HG02588 (cell line): ENCODE measurements at regions not wholly inside any gene's neighbourhood (a gene's known extent, or its start where the extent isn't known, plus 50 kb on each side); places are given as distances from the start of the nearest gene placed in this dataset.

Source experiments
- ATAC-seq: cut with Tn5 transposase; IDR thresholded peaks from one replicate; pipeline ENCODE4 v1.9.1; 2021; ENCODE audit warnings: mild to moderate bottlenecking, moderate library complexity; ENCODE audit not compliant: unreplicated experiment

DNA sequence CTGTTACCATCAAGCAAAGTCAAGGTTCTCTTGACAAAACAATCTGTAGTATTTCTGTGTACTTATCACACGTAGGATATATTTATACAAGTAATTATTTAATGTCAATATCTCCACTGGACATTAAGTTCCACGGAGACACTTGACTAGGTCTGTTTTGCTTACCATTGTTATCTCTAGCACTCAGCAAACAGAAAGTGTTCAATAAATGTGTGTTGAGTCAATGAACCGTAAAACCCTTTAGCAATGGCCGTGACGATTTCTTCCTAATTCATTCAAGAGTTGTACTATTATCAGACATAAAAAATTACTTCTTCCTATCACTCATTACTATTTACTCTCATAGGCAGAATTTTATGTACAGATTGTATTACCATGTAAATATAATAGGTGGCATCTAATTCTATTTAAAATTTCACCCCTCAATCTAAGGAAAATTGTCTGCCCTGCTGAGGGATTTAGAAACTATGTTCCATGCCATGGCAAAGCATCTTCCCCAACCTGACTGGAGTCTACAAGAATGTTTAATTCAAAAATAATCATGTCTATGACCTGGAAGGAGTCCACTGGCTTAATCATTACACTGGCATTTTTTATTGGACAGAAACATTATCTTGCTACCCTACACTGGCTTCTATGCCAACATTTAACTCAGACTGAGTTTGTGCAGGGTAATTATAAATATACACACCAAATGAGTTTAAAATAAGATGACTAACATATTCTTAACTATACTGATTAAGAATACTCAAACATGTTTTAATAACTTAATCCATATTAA lies 301.9 kb downstream of the ZEB2 start:
- no peak for ATAC-seq

DNA sequence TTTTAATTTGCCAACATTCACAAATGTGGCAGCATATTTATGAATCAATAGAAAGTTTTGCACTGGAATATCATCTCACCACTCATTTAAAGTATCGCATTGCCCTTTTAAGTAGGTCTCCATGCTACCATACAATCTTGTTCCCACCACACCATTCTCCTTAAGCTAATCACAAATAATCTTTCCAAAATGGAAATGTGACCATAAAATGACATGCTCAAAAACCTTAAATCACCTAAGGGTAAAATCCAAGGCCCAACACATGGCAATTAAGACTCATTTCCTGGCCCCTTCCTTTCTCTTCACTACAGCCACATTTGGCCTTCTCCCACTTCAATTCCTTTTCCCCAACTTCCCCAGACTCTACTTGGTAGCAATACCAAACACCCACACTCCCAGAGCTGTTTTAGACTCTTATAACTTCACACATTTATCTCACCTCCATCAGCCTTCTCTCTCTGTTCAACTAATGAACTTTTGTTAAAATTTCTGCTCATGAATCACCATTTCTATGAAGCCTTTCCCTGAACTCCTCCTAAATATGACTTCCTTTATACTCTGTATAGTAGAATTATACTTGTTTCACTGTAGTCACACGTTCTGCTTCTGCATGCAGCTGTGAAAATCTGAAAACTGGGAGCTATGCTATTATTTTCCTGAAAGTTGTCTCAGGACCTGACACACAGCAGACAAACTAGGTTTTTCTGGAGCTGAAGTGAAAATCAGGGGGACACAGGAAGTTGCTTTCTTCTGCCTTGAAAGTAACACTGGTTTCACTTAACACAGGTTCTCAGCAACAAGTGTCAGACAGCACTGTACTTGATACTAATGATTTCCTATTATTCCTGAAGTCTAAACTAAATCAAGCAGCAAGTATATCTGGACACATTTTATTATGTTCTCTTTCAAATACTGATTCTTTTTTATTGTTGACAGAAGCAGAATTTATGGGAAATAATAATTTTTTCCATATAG lies 303.9 kb downstream of the ZEB2 start:
- peak; percentile 48 for ATAC-seq

GRCh38 chr2:144215207-144215606 lies 304.7 kb downstream of the ZEB2 start:
- no peak for ATAC-seq

DNA sequence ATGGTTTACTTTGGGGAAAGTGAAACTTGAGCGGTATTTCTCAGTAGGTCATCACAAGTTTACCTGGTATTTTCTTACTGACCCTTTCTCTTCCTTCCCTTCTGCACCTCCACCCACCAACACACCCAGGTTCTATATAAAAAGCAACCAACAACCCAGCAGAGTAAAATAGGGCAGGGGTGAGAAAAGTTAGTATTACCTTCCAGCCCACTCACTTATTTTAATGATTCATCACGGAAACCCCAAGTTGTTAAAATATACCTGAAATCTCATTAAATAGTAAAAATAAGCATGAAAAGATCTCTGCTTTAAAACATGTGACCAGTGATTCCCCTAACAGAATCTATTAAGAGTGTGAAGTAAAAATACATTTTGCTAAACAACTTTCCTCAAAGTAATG lies 306.1 kb downstream of the ZEB2 start:
- peak; percentile 88 for ATAC-seq

GRCh38 chr2:144211826-144212225 lies 308.1 kb downstream of the ZEB2 start:
- ATAC-seq = no peak

DNA sequence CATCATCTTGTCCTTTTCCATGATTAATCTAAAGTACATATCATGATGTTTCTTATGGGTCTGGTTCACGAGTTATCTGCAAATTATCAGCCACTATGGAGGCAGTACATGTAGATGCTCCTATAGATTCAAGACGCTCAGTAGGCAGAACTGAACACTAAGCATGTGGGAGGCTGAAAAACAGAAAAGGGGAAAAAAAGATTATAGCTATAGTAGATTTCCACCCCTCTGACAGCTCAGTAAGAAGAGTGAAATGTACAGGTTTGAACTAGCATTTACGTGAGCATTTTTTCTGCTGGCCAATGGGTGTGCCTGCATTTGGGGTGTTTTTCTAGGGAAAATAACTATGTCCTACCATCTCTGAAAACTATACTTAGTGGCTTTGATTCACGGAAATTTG lies 308.9 kb downstream of the ZEB2 start:
- no peak for ATAC-seq

DNA sequence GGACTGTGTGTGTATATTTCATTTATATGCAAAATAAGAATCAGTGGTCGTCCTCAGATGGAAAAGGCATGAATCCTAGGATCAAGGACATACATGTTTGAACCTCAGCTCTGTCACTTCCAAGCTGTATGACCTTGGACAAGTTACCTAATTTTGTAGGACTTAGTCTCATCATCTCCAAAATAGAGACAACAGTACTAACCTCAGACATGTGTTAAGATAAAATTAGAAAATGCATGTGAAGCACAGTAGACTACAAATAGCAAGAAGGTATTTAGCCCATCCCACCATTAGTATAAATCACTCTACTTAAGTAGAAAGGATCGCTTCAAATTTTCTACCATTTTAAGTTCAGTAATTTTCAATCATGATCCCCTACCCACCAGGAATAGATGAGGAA lies 309.8 kb downstream of the ZEB2 start:
- ATAC-seq = no peak

- ATAC-seq = no peak
Measured at GRCh38 chr2:144208924-144209323, 311.0 kb downstream of the ZEB2 start.

DNA sequence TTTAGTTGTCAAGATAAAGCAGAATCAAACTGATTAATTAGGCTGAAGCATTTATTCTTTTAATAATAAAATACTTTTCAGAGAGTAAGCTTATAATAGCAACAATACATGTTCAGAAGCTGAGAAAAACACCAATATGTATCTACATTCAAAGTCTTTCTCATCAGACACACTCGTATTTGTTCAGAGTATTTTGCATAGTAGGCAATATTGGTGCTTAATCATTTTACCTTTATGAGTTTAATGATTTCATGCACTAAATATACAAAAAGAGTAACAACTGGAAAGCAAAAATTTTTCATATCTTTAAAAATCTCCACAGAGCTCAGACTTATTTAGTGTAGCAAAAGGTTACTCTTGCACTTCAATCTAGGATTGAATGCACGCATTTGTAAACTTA lies 313.9 kb downstream of the ZEB2 start:
- ATAC-seq = no peak

DNA sequence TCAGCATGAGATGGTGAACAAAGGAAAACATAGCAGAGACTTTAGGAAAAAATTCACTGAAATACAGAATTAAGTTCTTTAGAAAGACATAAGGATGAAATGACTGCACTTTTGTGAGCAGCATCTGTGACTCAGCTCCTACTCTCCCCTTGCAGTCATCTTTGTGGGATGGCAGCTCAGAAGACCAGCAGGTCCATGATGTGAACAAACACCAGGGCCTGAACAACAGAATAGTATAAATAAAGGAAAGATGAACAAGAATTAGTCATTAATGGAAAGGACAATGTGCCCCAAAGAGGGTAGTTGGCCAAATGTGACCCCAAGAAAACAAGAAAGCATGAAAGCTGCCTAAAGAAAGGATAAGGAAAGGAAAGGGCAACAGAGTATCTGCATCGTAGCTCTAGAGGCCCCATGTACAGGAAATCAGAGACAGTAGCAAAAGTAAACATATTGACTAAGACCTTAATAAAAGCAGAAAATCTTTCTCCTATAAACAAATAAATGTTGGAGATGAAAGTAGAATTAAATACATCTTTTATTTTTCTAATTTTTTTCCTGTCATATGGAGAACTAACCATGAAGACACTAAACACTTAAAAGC lies 318.0 kb downstream of the ZEB2 start:
- ATAC-seq = no peak

DNA sequence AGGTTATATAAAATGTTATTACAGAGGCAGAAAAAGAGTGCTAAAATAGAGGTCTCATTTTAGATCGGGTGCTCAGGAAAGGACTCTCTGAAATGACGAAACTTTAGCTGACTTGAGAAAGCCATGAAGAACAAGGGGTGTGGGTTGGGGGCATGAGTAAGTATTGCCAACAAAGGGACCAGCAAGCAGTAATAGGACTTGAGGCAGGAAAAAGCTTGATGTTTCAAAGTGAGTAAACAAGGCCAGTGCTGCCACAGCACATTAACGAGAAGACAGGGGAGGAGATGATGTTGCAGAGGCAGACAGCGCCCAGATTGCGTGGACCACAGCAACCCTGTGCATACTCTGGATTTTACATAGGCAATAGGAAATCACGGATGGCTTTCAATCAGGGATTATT lies 318.8 kb downstream of the ZEB2 start:
- no peak for ATAC-seq

DNA sequence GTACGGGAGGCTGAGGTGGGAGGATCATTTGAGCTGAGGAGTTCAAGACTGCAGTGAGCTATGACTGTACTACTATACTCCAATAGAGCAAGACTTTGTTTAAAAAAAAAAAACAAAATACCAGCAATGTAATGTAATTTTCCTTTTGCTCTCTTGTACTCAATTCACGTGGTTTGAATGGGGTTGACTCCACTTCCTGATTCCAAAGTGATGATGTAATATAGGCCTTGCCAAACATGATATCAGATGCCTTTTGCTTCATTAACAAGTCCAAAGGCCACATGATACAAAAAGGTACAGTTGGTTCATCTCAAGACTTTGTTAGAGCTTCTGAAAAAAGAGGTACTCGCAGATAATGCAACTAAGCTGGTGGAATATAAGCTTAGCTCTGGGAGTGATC lies 321.8 kb downstream of the ZEB2 start:
- no peak for ATAC-seq

DNA sequence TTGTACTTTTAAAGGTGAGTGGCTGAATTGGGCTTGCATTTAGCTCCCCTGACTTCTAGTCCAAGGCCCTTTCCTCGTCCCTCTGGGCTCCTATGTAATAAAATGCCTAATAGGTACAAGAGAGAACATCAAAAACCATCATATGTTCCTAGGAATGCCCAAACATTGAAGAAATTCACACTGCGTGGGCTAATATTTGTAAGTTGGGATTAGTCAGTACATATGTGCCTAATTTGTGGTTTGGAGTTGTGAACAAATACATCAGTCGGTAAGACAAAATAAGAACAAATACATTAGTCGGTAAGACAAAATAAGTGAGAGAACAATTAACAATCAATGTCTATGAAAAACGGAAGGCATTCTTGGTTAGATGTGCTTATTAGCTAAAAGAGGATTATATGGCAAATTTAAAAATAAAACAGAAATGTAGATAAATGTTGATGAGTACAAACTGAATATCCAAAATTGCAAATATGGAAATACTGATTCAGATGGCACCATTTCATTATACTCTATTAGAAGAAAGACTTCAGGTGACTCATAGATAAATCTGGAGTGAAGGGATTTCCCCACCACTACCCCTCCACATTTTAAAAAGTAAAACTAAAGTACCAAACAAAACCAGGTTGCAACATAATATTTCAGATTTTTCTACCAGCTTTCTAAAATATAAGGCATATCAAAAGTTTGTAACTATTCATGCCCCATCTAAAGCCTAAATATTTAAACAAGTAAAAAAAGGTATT lies 325.4 kb downstream of the ZEB2 start:
- no peak for ATAC-seq

- no peak for ATAC-seq
Measured at GRCh38 chr2:144190908-144191605, 328.9 kb downstream of the ZEB2 start.

- peak; percentile 94 for ATAC-seq
Measured at GRCh38 chr2:144183727-144184126, 336.2 kb downstream of the ZEB2 start.

DNA sequence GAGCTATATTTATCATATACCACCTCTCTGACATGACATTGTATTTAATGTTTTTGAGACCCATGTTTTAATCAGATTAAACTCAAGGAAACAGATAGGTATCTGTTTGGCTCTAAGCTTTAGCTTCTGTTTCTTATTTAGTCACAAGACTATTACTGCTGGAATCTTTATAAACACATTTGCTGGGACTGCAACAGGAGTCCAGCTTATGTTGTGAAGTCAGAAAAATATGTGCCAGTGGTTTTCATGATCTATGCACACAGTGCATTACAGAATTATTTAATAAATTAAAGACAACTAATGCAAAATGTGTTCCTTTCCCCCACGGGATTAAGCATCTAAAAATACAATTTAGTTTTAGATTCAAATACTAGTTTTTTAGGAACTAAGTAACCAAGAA lies 338.9 kb downstream of the ZEB2 start:
- no peak for ATAC-seq

DNA sequence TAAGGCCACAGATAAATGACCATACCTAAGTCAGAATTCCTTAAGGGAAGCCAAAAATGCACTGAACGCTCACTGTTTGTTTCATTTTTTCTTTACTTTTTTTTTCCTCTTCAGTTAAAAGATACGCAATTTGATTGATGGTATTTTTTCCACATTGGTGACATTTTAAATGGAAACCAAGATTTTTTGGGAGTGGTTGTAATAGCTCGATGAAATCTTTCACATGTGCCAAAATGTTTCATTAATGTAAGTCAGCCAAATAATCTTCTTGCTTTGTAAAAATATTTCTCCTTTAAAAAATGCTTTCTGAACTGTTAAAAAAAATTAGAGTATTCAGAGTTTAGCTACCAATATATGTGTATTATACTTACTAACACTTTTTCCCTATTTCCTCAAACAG lies 339.8 kb downstream of the ZEB2 start:
- ATAC-seq = no peak

GRCh38 chr2:144170179-144170578 lies 349.7 kb downstream of the ZEB2 start:
- no peak for ATAC-seq

- ATAC-seq = no peak
Measured at GRCh38 chr2:144166743-144167142, 353.2 kb downstream of the ZEB2 start.

GRCh38 chr2:144165599-144166250 lies 354.2 kb downstream of the ZEB2 start:
- no peak for ATAC-seq
